Stimulated activated CD4-positive, alpha-beta T cell treated with anti-CD3 and anti-CD28 coated beads, Interleukin-1b, Interleukin-23, amount 100 ng/mL, for 24 hours (primary cell): ENCODE measurements at regions not wholly inside any gene's neighbourhood (a gene's known extent, or its start where the extent isn't known, plus 50 kb on each side); places are given as distances from the start of the nearest gene placed in this dataset.
"Not testable (repeated sequence)": the region's sequence is repeated elsewhere in the genome, so short reads cannot be mapped to it uniquely, and the experiment has no call there.

Source experiments
- DNase-seq, 4 experiments: peaks; one replicate each; pipeline ENCODE4 v3.0.0-alpha.2; 2020; ENCODE audit warnings: low read depth in 4 of 4, low spot score in 1 of 4

- DNase-seq, result not testable (repeated sequence)
Measured at GRCh38 chr14:105707723-105708151, 181.4 kb downstream of the TMEM121 start.

GRCh38 chr14:105708251-105709134, 182.1 kb downstream of the TMEM121 start:
- not testable (repeated sequence) for DNase-seq

DNA sequence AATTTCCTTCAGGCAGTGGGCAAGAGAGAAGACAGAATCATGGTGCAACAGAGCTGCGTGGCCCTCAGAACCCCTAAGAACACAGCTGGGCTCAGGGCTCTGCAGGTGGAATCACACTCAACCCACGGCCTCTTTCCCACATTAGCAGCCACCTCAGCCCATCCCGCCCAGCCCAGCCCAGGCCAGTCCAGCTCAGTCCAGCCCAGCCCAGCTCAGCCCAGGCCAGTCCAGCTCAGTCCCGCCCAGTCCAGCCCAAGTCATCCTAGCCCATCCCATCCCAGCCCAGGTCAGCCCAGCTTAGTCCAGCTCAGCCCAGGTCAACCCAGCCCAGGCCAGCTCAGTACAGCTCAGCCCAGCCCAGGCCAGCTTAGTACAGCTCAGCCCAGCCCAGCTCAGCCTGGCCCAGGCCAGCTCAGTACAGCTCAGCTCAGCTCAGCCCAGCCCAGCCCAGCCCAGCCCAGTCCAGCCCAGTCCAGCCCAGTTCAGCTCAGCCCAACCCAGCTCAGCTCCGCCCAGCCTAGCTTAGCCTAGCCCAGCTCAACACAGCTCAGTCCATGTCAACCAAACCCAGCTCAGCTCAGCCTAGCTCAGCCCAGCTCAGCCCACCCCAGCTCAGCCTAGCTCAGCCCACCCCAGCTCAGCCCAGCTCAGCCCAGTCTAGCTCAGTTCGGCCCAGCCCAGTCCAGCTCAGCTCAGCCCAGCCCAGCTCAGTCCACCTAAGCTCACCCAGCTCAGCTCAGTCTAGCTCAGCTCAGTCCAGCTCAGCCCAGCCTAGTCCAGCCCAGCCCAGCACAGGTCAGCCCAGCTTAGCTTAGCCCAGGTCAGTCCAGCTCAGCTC, 183.1 kb downstream of the TMEM121 start:
- DNase-seq, result no peak

GRCh38 chr14:105710119-105711043, 184.0 kb downstream of the TMEM121 start:
- no peak for DNase-seq

- no peak for DNase-seq
Measured at GRCh38 chr14:105711044-105711620, 184.7 kb downstream of the TMEM121 start.

DNA sequence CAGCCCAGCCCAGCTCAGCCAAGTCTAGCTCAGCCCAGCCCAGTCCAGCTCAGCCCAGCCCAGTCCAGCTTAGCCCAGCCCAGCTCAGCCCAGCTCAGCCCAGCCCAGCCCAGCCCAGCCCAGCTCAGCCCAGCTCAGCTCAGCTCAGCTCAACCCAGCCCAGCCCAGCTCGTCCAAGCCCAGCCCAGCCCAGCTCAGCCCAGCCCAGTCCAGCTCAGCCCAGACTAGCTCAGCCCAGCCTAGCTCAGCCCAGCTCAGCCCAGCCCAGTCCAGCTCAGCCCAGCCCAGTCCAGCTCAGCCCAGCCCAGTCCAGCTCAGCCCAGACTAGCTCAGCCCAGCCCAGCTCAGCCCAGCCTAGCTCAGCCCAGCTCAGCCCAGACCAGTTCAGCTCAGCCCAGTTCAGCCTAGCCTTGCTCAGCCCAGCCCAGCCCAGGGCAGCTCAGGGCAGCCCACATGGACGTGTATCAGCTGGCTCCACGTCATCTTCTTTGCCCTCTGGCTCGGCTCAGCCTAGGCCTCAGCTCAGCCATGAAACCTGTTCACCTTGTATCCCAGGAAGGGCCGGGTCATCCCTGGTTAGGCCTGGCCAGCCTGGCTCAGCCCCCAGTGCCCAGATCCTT, 185.6 kb downstream of the TMEM121 start:
- no peak for DNase-seq

DNA sequence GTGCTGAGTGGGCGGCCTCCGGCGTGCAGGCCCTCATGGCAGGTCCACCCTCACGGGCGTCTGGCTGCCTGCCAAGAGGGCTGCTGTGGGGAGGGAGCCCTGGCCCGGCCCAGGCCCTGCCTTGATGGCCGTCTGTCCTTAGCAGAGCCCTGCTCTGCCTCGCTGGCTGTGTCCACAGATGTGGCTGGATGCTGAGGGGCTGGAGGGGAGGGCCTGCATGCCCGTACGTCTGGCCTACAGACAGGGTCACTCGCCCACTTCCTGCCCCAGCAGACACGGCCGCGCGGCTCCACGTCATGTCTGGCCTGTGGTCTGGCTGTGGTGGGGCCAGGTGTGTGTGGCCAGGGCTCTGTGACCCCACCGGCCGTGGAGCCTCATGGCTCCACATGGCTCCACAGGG, 186.3 kb downstream of the TMEM121 start:
- not testable (repeated sequence) for DNase-seq

- DNase-seq, result not testable (repeated sequence)
Measured at GRCh38 chr14:105713160-105713559, 186.8 kb downstream of the TMEM121 start.

- DNase-seq, result not testable (repeated sequence)
Measured at GRCh38 chr14:105713836-105714235, 187.5 kb downstream of the TMEM121 start.

DNA sequence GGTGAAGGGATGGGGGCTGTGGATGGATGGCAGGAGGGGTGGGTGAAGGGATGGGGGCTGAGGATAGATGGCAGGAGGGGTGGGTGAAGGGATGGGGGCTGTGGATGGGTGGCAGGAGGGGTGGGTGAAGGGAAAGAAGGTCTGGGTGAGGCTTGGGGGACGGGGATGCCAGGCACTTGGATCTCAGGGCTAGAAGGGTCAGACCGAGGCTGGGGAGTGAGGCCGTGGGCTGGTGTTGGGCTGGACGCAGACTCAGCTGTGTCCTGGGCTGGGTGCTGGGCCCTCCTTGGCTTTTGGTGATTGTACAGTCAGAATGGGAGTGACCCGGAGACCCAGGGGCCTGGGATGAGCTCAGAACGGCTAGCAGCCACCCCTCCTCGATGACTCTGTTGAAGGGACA, 192.4 kb downstream of the TMEM121 start:
- DNase-seq, result not testable (repeated sequence)

GRCh38 chr14:105720106-105720505, 193.7 kb downstream of the TMEM121 start:
- not testable (repeated sequence) for DNase-seq

DNA sequence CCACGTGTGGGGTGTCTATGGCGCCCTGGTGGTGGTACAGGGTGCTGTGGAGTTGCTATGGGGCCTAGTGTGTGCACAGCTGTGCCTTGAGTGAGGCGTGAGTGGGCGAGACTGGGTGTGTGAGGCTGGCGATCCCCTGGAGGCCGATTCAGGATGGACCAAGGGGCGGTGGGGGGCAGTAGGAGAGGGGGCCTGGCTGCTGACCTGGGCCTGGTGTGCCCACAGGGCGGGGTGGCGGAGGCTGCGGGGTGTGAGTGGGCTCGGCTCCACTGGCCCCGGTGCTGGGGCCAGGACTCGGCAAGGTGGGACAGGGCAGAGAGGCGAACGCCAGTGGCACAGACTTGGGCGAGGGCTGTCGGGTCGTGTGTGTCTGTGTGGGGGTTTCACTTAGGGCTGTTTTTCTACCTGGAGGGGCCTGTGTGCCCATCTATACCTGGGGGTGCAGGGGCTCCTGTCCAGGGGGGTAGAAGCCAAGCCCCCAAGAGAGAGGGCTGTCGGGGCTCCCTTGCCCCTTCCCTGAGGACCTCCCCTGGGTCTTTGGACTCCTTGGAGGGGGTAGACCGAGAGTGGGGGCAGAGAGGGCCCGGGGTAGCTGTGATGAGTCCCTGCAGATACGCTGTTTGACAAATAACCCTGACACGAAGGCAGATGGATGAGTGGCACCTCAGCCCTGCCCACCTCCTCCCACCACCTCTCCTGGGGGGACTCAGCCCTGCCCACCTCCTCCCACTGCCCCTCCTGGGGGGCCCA, 194.6 kb downstream of the TMEM121 start:
- DNase-seq, result not testable (repeated sequence)

DNA sequence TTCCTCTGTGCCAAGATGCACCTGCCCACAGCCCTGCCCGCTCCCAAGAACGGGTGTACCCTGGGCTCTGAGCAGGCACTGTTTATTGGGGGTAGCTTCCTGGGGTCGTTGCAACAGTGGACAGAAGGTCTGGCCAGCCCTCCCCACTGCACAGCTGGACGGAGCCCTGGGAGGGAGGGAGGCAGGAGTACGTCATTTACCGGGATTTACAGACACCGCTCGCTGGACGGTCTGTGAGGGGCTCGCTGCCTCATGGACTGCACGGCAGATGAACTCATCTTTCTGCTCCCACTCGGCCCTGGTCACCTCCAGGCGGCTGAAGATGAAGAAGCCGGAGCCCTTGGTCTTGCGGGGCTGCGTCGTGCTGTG, 195.2 kb downstream of the TMEM121 start:
- not testable (repeated sequence) for DNase-seq

- not testable (repeated sequence) for DNase-seq
Measured at GRCh38 chr14:105721996-105722709, 195.8 kb downstream of the TMEM121 start.

DNA sequence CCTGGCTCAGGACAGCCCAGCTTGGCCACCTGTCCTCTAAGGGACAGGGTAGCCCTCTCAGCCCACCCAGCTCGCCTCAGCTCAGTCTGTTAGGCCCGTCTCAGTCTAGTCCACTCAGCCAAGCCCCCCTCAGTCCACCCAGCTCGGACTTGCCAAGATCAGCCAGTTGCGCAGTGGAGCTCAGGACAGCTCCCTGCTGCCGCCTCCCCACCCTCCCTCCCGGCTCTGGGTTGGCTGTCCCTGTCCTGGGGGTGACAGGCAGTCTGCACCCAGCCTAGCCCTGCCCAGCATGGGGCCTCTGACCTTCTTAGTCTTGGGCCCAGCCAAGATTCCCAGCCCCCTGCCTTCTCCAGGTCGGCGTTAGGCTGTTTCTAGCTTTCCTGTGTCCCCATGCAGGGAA, 196.9 kb downstream of the TMEM121 start:
- DNase-seq, result not testable (repeated sequence)

DNA sequence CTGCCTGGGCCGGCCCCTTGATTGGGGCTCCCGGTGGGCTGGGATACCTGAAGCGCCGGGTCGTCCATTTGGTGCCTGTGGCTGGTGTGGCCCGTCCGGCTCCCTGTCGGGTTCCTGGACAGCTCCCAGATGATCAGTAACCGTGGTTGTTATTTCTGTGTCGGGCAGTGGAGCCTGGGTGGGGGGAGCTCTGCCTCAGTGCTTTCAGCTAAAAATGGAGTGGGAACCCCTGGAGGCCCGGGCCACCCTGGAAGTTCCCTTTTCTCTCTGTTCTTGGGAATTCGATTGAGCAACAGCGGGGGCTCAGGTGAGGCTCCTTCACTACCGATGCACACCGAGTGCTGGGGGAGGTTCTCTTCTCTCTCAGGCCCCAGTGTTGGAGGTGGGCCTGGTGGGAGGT, 197.4 kb downstream of the TMEM121 start:
- DNase-seq, result not testable (repeated sequence)

GRCh38 chr14:105729825-105730368, 203.5 kb downstream of the TMEM121 start:
- not testable (repeated sequence) for DNase-seq

DNA sequence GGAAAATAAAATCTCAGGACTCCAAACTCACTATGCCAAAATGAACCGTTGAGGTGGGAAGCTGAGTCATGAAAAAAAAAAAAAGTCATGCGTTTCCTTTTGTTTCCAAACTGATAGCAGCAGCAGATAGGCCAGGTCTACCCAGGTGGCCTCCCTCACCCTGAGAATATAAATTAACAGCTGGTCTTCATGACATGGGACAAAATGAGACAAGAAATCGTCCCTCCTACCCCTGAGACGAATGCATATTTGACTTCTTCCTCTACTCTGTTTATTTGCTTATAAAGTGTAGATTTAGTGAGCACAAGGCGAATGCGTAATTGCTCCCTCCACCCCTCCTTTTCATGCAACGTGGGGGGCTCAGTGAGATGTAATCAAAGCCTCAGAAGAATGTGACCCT, 204.3 kb downstream of the TMEM121 start:
- not testable (repeated sequence) for DNase-seq
